Smooth muscle cell (in vitro differentiated cells): ENCODE measurements at regions not wholly inside any gene's neighbourhood (a gene's known extent, or its start where the extent isn't known, plus 50 kb on each side); places are given as distances from the start of the nearest gene placed in this dataset.

Source experiments
- DNase-seq: peaks from one replicate; lab custom pipeline; 2025; ENCODE audit not compliant: unreplicated experiment; lab: John Stamatoyannopoulos, UW
- H2AFZ ChIP-seq: fragments of 200-600 bp; sonication (generic); 2 replicates; pipeline ENCODE4 v1.6.0; 2016; ENCODE audit warnings: antibody characterized with exemption, low read depth, mild to moderate bottlenecking
- H3F3A ChIP-seq: fragments of 200-600 bp; sonication (generic); 2 replicates; pipeline ENCODE4 v1.6.0; 2017; ENCODE audit warnings: antibody characterized with exemption, low read depth
- H3K27ac ChIP-seq: fragments of 200-600 bp; sonication (generic); 2 replicates; pipeline ENCODE4 v1.5.1; 2016; ENCODE audit warnings: low read depth, mild to moderate bottlenecking
- H3K27me3 ChIP-seq: fragments of 200-600 bp; sonication (generic); 2 replicates; pipeline ENCODE4 v1.6.1; 2016; ENCODE audit warnings: low read depth, mild to moderate bottlenecking
- H3K36me3 ChIP-seq: fragments of 200-600 bp; sonication (generic); 2 replicates; pipeline ENCODE4 v1.5.1; 2016; ENCODE audit warnings: low read depth
- H3K4me1 ChIP-seq: fragments of 200-600 bp; sonication (generic); 2 replicates; pipeline ENCODE4 v1.5.1; 2016; ENCODE audit warnings: low read depth
- H3K4me2 ChIP-seq: fragments of 200-600 bp; sonication (generic); 2 replicates; pipeline ENCODE4 v1.6.0; 2016; ENCODE audit warnings: mild to moderate bottlenecking
- H3K4me3 ChIP-seq: fragments of 200-600 bp; sonication (generic); 2 replicates; pipeline ENCODE4 v1.5.1; 2016; ENCODE audit warnings: mild to moderate bottlenecking
- H3K79me2 ChIP-seq: fragments of 200-600 bp; sonication (generic); 2 replicates; pipeline ENCODE4 v1.6.0; 2016; ENCODE audit warnings: low read depth, mild to moderate bottlenecking
- H3K9ac ChIP-seq: fragments of 200-600 bp; sonication (generic); 2 replicates; pipeline ENCODE4 v1.6.0; 2016; ENCODE audit warnings: low read depth
- H3K9me3 ChIP-seq: fragments of 200-600 bp; sonication (generic); replicated peaks from 2 replicates; pipeline ENCODE4 v1.5.1; 2016; ENCODE audit warnings: low read depth
- H4K20me1 ChIP-seq: fragments of 200-600 bp; sonication (generic); 2 replicates; pipeline ENCODE4 v1.6.0; 2016; ENCODE audit warnings: low read depth
- WGBS: methylation state at CpG from one replicate; pipeline ENCODE4 v1.1.7; 2016; ENCODE audit warnings: low lambda C conversion rate; 5-methylcytosine and 5-hydroxymethylcytosine counted together
- TF ChIP-seq, protein P1 (sequence below): fragments of 200-600 bp; sonication (generic); IDR thresholded peaks from 2 replicates; pipeline ENCODE4 v1.5.1; 2017; ENCODE audit warnings: borderline replicate concordance, mild to moderate bottlenecking, antibody characterized with exemption; ENCODE audit not compliant: insufficient read depth, poor library complexity, severe bottlenecking

DNA sequence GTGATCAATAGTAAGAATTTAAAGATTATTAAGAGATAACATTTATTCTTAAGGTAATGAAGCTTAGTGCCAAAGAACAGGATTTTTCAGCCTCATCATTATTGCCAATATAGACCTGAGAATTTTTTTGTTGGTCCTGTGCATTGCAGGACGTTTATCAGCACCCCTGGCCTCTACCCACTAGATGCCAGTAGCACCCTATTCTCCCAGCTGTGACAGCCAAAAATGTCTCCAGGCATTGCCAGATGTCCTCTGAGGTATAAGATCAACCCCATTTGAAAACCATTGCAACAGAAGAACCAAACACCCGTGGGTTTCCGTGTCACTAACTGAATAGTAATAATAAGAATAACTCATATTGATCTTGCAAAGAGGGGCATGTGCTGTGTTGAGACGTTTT, 700.0 kb upstream of the SOX11 start:
- Histone ChIP-seq H3K4me1 (no peaks in the 10 kb centered on the region), H4K20me1 (no peaks in the 10 kb centered on the region), H3K9me3 (no peaks in the 10 kb centered on the region), H3K9ac (no peak overlapping the region), H3F3A (no peaks in the 10 kb centered on the region), H3K4me2 (no peak overlapping the region), H2AFZ (no peak overlapping the region), H3K27me3 (no peaks in the 10 kb centered on the region), H3K79me2 (no peaks in the 10 kb centered on the region), H3K4me3 (no peak overlapping the region), H3K27ac (no peak overlapping the region), H3K36me3 (no peaks in the 10 kb centered on the region)
- WGBS = 64% methylated on average over 4 of the region's 4 CpGs
- TF ChIP-seq, protein P1, sequence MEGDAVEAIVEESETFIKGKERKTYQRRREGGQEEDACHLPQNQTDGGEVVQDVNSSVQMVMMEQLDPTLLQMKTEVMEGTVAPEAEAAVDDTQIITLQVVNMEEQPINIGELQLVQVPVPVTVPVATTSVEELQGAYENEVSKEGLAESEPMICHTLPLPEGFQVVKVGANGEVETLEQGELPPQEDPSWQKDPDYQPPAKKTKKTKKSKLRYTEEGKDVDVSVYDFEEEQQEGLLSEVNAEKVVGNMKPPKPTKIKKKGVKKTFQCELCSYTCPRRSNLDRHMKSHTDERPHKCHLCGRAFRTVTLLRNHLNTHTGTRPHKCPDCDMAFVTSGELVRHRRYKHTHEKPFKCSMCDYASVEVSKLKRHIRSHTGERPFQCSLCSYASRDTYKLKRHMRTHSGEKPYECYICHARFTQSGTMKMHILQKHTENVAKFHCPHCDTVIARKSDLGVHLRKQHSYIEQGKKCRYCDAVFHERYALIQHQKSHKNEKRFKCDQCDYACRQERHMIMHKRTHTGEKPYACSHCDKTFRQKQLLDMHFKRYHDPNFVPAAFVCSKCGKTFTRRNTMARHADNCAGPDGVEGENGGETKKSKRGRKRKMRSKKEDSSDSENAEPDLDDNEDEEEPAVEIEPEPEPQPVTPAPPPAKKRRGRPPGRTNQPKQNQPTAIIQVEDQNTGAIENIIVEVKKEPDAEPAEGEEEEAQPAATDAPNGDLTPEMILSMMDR = peak; percentile 26
- no peak for DNase-seq

DNA sequence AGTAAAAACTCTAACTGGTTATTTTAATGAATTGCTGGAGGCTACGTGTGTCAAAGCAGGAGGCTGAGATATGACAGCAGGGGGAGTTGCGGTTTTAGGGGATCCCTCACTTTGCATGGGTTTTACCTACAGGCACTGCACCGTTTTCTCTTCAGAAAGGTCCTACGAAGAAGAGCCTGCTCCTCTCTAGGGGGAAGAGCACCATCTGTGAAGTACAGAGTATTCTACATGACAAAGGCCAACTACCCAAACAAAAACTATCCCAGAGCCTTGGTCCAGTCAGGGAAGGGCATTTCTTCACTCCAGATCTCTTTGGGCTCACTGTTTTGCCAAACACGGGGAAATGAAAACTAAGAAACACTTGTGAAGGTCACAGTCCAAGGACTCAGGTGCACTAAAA, 696.7 kb upstream of the SOX11 start:
- no peaks in the 10 kb centered on the region for H3K9me3 ChIP-seq
- H3K27me3 ChIP-seq = no peaks in the 10 kb centered on the region
- no peak overlapping the region for H3K4me2 ChIP-seq
- no peak overlapping the region for H3K9ac ChIP-seq
- no peaks in the 10 kb centered on the region for H4K20me1 ChIP-seq
- no peaks in the 10 kb centered on the region for H3F3A ChIP-seq
- no peaks in the 10 kb centered on the region for H3K36me3 ChIP-seq
- DNase-seq = no peak
- no peaks in the 10 kb centered on the region for H3K4me1 ChIP-seq
- WGBS = 68% methylated on average over 5 of the region's 5 CpGs
- TF ChIP-seq, protein P1 = no peak
- no peaks in the 10 kb centered on the region for H3K79me2 ChIP-seq
- no peak overlapping the region for H2AFZ ChIP-seq
- no peak overlapping the region for H3K27ac ChIP-seq
- H3K4me3 ChIP-seq = no peak overlapping the region

DNA sequence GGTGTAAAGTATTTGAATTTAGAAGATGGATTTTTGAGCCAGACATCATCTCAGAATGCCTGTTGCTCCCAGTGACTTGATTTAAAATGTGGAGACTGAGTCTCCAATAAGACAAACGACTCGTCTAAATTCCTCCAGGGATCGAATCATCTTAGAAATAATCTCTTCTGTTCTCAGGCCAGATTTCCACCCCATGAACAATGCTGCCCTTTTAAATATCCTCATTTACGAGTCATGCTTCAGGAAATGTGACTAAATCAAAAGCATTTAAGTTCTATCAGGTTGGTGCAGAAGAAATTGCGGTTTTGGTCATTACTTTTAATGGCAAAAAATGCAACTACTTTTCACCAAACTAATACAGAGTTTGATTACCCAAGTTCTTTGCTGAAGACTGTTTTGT, 684.6 kb upstream of the SOX11 start:
- no peak overlapping the region for H3K9ac ChIP-seq
- TF ChIP-seq, protein P1 = no peak
- no peaks in the 10 kb centered on the region for H3K9me3 ChIP-seq
- no peaks in the 10 kb centered on the region for H3K4me1 ChIP-seq
- H3K36me3 ChIP-seq = no peaks in the 10 kb centered on the region
- H3K4me2 ChIP-seq = no peak overlapping the region
- H3K27me3 ChIP-seq = peaks cover 2% of the 10 kb centered on the region
- H3K27ac ChIP-seq = no peak overlapping the region
- DNase-seq = no peak
- no peaks in the 10 kb centered on the region for H3K79me2 ChIP-seq
- no peak overlapping the region for H3K4me3 ChIP-seq
- 41% methylated on average over 5 of the region's 5 CpGs for WGBS
- no peaks in the 10 kb centered on the region for H3F3A ChIP-seq
- H4K20me1 ChIP-seq = no peaks in the 10 kb centered on the region
- no peak overlapping the region for H2AFZ ChIP-seq

DNA sequence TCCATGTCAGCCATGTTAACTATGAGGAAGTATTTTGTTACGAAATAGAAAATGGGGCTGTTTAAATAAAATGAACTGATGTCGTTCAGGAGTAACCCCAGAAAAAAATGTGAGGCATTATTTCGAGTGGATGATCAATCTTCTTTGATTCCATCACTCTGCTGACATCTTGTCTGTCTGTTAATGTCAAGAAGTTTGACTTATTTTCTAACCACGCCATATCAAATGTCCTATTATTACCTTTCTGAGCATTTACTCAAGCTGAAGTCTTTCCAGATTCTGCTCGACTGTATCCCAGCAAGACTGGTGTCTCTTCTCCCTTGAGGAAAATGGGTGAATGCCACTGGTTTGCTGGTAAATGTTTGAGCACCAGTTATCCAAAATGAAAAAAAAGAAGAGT, 672.9 kb upstream of the SOX11 start:
- TF ChIP-seq, protein P1 = no peak
- no peaks in the 10 kb centered on the region for H3K36me3 ChIP-seq
- WGBS = 84% methylated on average over 5 of the region's 5 CpGs

More for the DNA sequence above, 672.9 kb upstream of the SOX11 start:
- H4K20me1 ChIP-seq = no peaks in the 10 kb centered on the region
- no peak overlapping the region for H3K27ac ChIP-seq
- H3K79me2 ChIP-seq = no peaks in the 10 kb centered on the region
- H2AFZ ChIP-seq = no peak overlapping the region
- H3K4me1 ChIP-seq = no peaks in the 10 kb centered on the region
- no peaks in the 10 kb centered on the region for H3K9me3 ChIP-seq
- no peak for DNase-seq
- no peaks in the 10 kb centered on the region for H3F3A ChIP-seq
- H3K9ac ChIP-seq = no peak overlapping the region
- no peak overlapping the region for H3K4me2 ChIP-seq
- H3K27me3 ChIP-seq = no peaks in the 10 kb centered on the region
- no peak overlapping the region for H3K4me3 ChIP-seq
